GM18498 (cell line): ENCODE measurements at regions not wholly inside any gene's neighbourhood (a gene's known extent, or its start where the extent isn't known, plus 50 kb on each side); places are given as distances from the start of the nearest gene placed in this dataset.
"Not testable (repeated sequence)": the region's sequence is repeated elsewhere in the genome, so short reads cannot be mapped to it uniquely, and the experiment has no call there.

Experiments
- ATAC-seq: cut with Tn5 transposase; IDR thresholded peaks from one replicate; pipeline ENCODE4 v1.9.1; 2021; ENCODE audit warnings: mild to moderate bottlenecking, moderate library complexity; ENCODE audit not compliant: unreplicated experiment

DNA sequence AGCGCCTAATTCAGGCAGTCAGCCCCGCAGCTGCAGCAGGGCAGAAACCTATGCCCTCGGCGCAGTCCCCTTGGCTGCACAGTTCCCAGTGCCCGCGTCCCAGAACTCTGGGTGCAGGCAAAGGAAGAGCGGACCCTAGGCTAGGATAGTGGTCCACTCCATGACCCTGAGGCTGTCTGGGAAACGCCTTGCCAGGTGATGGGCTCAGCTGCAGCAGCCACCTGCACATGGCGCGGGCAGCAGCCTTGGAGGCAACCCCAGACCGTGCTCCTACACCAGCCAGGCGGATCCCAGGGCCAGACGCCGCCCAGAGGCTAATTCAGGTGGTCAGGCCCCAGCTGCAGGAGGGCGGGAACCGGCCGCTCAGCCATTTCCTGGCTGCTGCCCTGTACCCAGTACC lies 83.0 kb downstream of the POTEC start:
- ATAC-seq: not testable (repeated sequence)

GRCh38 chr18:14459826-14460225 lies 83.6 kb downstream of the POTEC start:
- ATAC-seq: not testable (repeated sequence)

DNA sequence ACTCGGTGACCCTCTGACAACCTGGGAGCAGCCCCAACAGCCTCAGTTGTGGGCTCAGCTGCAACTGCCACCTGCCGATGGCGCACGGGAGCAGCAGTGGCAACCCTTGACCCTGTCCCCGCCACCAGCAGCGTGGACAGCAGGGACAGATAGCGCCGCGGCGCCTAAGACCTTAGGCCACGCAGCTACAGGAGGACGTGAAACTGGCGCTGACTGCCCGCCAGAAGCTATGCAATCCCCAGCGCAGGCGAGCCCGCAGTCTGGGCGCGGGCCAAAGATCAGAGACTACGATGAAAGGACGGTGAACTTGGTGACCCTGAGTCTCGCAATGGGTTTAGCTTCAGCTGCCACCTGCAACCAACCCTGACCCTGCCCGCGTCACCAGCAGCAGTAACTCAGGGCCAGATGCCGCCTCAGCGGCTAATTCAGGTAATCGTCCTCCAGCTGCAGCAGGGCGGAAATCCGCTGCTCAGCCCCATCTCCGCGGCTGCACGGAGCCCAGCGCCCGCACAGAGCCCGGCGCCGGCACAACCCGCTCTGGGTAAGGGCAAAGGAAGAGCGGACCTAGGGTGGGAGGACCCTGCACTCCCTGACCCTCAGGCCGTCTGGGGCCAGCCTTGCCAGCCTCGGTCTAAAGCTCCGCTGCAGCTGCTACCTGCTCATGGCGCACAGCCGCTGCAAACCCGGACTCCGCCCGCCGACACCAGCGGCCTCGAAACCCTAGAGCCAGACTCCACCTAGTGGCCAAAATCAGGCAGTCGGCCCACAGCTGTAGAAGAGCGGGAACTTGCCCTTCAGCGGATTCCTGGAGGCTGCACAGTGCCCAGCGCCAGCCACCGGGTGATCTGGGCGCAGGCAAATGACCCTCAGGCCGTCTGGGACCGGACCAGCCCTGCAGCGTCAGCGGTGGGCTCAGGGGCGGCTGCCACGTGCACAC lies 85.1 kb downstream of the POTEC start:
- not testable (repeated sequence) for ATAC-seq

- not testable (repeated sequence) for ATAC-seq
These were observed 92.8 kb downstream of the POTEC start for GRCh38 chr18:14450637-14451009.

- ATAC-seq: not testable (repeated sequence)
These were observed 93.3 kb downstream of the POTEC start for GRCh38 chr18:14449995-14450636.

- ATAC-seq: not testable (repeated sequence)
These were observed 94.3 kb downstream of the POTEC start for GRCh38 chr18:14449062-14449461.

GRCh38 chr18:14447715-14448114 lies 95.7 kb downstream of the POTEC start:
- not testable (repeated sequence) for ATAC-seq

DNA sequence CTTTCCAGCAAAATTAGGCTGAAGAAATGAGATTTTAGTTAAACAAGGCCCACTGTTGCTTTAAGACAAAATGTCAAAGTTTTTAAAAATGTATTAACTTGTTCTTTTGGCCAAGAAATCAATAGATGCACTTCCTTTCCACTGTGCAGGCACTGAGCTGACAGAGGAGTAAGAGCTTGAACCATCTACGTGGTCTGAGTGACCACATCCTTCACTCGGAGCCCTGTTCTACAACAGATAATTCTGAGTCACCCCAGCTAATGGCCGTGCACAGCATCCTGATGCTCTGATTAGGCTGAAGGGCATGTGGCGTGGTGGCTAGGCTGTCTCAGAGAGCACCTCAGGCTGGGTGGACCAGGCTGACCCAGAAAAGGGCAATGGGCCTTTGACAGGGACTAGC lies 107.9 kb downstream of the POTEC start:
- not testable (repeated sequence) for ATAC-seq

GRCh38 chr18:14432371-14432770 lies 111.0 kb downstream of the POTEC start:
- not testable (repeated sequence) for ATAC-seq

DNA sequence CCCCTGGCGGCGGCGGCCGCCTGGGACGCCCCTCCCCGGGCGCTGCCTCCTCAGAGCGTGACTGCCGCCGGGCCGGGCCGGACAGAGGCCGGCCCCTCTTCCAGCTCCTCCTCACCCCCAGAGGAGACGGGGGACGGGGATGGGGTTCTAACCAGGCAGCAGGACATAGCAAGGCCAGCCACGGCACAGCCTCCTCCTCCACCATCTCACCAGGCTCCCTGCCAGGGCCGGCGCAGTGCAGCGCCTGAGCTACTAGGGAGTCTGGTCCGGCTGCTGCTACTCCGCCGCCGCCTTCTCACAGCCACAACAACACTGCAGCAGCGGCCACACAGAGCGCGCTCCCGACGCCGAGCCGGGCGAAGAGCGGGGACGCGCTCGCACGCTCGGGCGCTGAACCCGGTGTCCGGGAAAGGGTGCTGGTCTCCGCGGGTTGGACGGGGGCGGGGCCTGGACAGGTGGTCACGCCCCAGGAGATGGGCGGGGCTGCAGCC lies 112.3 kb downstream of the POTEC start:
- not testable (repeated sequence) for ATAC-seq

- ATAC-seq: not testable (repeated sequence)
These were observed 127.6 kb downstream of the POTEC start for GRCh38 chr18:14415806-14416205.

DNA sequence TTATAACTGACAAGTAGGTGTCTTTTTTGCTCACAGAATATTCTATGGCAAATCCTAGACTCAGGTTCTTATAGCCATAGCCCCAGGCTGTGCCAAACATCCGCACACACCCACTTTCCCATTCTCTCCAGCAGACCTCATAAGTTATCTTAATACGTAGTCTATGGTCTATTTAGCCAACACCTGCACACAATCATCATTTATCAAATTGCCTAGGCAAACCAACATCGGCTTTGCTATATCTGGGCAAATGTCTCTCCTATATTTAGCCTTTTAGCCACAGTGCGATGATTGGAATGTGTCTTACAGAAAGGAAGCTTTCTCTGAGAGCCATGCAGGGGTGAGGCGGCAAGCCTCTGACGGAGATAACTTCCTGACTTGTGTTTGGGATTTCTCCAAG lies 128.0 kb downstream of the POTEC start:
- not testable (repeated sequence) for ATAC-seq

- ATAC-seq: not testable (repeated sequence)
These were observed 147.9 kb downstream of the POTEC start for GRCh38 chr18:14395533-14395932.

DNA sequence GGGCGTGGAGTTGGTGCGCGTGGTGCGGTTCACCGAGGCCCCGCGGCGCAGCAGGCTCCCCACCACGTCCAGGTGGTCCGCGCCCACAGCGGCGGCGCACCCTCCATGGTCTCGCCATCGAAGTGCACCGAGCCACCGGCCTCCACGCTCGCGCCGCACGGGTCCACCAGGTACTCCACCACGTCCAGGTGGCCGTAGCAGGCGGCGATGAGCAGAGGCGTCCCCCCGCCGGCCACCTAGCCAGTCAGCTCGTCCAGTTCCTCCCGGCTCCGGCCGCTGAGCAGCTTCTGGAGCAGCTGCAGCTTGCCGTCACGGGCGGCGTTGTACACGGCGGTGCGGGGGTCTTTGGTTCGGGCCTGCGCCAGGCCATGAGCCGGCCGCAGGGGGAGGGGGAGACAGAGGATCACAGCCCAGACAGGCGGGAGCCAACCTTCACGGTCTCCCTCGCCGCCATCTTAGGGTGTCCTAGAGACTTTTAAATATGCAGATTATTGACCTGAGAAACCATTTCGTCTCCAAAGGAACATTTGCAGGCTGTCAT lies 149.8 kb downstream of the POTEC start:
- not testable (repeated sequence) for ATAC-seq

DNA sequence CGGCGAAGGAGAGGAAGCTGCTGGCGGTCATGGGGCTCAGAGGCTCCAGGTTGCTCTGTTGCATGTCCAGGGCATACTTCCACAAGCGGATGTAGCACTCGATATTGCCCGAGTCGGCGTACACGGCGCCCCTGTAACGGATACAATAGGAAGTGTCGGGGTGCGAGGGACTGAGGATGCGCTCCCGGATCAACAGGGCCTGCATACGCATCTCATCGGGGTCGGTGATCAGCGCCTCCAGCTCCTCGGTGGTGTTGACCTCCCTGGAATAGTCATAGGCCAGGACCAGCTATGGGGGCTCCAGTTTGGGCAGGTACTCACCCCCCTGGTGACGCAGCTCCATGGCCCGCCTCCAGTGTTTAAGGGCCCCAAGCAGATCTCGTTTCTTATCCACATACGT lies 150.8 kb downstream of the POTEC start:
- not testable (repeated sequence) for ATAC-seq

DNA sequence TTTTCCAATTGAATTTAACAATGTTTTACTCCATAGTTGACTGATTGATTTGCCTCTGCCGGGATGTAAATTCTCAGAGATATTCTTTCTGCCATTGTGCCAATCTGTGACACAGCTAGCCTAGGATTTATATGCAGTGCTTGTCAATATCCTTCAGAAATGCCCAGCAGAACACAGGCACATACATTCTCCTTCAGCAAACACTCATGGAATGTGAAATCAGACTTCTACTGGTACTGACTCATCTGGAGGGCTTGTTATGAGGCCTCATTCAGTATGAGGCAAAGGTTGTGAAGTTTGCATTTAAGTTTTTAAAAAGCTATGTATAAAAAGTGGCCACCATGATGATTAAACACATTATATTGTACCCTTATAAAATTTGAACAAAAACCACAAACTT lies 158.4 kb downstream of the POTEC start:
- ATAC-seq: not testable (repeated sequence)

DNA sequence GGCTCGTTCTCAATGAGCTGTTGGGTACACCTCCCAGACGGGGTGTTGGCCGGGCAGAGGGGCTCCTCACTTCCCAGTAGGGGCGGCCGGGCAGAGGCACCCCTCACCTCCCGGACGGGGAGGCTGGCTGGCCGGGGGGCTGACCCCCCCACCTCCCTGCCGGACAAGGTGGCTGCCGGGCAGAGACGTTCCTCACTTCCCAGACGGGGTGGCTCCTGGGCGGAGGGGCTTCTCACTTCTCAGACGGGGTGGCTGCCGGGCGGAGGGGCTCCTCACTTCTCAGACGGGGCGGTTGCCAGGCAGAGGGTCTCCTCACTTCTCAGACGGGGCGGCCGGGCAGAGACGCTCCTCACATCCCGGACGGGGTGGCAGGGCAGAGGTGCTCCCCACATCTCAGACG lies 160.7 kb downstream of the POTEC start:
- ATAC-seq: not testable (repeated sequence)

GRCh38 chr18:14379489-14379888 lies 163.9 kb downstream of the POTEC start:
- ATAC-seq: not testable (repeated sequence)

- ATAC-seq: not testable (repeated sequence)
These were observed 165.0 kb downstream of the POTEC start for GRCh38 chr18:14378376-14378775.

GRCh38 chr18:14361346-14361745 lies 182.1 kb downstream of the POTEC start:
- not testable (repeated sequence) for ATAC-seq

GRCh38 chr18:14357553-14358297 lies 185.7 kb downstream of the POTEC start:
- ATAC-seq: not testable (repeated sequence)
